CD4-positive, alpha-beta T cell treated with Interleukin-15 for 4 hours (primary cell): ENCODE measurements at regions not wholly inside any gene's neighbourhood (a gene's known extent, or its start where the extent isn't known, plus 50 kb on each side); places are given as distances from the start of the nearest gene placed in this dataset.

ENCODE experiments used
- DNase-seq: peaks from one replicate; pipeline ENCODE4 v3.0.0-alpha.2; 2020; ENCODE audit warnings: low spot score

DNA sequence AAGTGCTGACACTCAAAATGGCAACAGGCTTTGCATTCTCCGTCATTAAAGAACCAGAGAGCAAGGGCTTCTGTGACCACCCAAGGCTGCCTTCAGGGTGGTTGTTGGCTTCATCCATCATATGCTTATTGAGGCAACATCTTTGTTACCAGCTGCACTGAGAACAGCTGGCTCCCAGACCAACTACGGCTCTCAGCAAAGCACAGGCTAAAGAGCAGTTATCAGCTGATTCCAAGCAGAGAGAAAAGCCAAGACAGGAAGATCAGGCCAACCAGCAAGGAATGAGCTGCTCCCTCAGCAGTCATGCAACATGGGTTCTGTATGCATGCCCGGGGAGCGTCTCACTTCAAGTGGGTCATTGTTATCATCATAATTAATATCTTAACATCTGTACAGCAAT lies 358.9 kb downstream of the ACTL7B start:
- no peak for DNase-seq

DNA sequence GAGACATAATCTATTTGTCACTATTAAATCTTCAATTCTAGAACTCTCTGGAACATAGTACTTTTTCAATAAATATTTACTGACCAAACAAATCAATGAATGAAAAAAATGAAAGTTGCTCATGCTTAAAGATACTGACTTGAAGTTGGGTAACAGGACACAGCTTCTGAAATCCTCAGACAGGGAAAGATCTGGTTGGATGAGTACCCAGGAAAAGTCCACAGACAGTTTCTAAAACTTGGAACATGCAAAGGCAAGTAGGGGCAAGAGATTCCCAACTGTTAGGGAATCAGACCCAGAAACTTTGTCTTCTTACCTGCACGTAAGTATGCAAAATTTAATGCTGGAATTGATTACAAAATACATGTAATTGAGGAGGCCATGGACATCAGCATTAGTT lies 366.2 kb downstream of the ACTL7B start:
- no peak for DNase-seq

DNA sequence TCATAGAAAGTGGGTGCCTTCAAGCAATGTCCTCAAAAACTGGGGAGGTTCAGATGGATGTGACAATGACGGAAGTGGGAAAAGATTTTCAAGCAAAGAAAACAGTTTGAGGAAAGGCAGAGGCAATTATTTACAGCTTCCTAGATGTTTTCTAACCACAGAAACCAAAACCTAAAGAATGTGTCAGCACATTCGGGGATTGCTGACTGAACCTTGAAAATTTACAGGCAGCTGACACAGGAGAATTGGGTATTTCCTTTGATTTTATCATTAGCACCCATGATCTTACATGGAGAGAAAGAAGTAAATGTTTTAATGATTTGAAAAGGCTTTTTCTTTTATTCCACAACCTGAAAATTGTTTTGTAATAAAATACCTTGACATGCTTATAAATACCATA lies 369.0 kb downstream of the ACTL7B start:
- DNase-seq, result no peak

DNA sequence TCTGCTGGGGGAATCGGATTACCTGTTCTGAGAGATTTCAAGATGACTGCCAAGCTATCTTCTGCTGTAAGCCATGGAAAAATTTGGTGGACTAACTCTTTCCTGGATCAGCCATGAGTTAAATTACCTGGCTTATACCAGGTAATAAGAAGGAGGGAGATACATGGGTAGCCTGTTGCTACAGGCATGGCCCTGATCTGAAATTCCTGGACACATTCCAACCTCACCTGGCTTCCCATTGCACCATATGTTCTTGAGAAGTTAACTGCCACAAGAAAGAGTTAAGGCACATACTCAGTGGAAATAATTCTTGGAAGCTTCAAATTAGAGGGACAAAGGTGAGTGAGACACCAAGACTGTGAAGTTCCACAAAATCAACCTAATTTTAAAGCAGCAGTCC lies 371.3 kb downstream of the ACTL7B start:
- DNase-seq, result no peak

DNA sequence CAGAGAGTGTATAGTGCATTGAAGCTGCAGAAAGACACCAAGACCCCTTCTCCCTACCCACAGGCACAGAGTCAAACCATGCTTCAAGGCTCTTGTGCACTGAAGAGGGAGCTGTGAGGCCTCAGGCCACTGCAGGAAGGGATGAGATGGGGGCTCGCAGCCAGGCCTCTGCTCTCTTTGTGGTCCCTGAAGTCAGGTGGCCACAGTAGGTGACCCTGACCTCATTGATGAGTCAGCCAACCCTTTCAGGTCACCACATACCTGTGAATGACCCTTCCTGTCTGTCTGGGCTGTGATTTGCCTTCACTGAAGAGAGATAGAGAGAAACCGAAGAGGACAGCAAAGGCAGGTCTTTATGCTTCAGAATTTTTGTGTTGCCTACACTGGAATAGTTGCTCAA lies 372.1 kb downstream of the ACTL7B start:
- no peak for DNase-seq

DNA sequence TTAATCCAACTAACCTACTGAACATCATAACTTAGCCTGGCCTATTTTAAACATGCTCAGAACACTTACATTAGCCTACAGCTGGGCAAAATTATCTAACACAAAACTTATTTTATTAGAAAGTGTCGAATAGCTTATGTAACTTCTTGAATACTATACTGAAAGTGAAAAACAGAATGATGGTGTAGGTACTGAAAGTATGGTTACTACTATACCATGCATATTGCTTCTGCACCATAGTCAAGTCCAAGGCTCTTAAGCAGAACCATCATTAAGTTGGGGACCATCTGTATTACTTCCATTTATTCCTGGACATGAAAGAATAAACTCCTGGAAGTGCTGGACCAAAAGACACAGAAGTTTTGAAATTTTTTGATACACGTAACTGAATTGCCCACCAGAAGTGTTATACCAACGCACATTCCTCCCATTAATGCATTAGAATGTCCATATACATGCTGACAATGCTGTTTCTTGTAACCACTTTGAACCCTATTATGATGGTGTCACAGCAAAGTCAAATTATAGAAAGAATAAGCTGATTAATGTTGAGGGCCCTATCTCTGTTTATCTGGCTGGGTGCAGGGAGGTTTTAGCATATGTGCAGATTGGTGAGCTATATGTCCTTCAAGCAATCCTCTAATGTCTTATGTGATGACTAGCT lies 375.7 kb downstream of the ACTL7B start:
- no peak for DNase-seq

DNA sequence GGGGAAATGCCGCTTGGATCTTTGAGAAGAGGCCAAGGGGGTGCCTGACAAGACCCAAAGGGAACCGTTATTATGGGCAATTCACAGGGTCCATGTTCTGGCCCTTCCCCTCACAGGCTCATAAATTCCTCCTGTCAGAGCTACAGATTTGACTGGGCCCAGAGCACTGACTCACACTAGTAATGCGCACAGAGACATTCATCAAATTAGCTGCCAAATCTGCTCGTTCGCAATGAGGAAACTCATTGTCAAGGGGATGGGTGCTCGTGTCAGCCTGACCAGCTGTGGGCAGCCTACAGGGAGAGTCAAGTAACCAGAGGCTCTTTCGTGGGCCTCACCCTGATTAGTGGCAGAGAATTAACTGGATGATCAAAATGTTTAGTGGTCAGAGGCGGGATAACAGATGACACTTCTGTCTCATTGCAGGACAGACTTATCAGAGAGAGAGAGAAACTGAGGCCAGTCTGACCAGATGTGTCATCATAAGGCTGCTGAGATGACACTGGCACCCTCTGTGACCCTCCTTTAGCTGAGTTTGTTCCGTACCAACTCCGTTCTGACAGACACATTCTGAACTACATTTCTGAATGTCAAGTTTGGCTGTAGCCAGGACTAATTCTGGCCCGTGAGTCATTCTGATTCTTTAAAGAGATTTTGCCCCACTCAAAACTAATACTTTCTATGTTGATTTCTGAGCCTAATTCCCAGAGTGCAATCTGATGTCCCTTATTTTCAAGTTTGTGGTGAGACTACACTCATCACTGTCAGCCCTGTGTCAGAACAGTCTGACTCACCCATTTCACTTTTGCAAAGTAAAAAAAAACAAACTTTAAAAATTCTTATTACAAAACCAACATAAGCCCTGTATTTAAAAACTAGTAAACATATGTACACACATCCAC lies 377.1 kb downstream of the ACTL7B start:
- DNase-seq, result no peak

DNA sequence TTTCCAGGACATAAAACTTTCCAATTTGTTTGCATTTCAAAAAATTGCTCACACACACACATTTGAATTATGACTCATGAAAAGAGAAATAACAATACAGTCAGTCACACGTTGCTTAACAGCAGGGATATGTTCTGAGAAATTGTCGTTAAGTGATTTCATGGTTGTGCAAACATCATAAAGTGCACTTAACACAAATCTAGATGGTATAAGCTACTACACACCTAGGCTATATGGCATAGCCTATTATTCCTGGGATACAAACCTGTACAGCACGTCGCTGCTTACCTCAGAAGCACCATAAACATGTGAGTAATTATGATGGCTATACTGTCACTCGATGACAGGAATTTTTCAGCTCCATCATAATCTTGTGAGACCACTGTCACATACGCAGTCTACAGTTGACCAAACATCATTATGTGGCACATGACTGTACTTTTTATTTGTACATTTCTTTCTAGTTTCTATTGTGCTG lies 378.2 kb downstream of the ACTL7B start:
- no peak for DNase-seq

DNA sequence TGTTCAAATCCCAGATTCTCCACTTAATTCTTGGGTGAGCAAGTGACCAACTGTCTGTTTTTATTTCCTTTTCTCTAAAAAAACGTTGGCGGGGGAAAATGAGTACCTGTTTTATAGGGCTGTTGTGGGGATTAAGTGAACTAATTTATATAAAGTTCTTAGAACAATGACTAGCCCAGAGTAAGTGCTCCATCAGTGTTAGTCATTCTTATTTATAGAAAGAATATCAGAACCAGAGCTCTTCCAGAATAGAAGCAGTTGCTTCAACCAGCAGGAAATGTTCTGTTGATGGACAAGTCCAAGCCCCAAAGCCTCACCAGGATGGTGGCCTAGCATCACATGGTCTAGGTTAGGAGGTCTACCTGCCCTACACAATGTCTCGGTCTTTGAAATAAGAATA lies 379.2 kb downstream of the ACTL7B start:
- no peak for DNase-seq

DNA sequence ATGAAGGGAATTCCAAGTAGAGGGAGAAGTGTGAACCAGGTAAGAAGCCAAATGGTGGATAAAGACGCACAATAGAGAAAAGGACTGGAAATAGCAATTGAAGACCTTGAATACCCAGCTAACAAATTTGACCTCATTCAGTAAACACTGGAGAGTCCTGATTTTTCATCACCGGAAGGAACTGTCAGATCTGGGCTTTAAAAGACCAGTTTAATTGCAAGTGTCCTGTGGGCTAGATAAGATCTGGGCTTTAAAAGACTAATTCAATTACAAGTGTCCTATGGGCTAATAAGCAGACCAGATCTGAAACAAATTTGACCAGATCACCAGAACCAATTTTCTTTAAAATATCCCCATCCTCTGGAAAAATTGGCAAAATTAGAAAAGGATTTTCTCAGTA lies 380.0 kb downstream of the ACTL7B start:
- no peak for DNase-seq

DNA sequence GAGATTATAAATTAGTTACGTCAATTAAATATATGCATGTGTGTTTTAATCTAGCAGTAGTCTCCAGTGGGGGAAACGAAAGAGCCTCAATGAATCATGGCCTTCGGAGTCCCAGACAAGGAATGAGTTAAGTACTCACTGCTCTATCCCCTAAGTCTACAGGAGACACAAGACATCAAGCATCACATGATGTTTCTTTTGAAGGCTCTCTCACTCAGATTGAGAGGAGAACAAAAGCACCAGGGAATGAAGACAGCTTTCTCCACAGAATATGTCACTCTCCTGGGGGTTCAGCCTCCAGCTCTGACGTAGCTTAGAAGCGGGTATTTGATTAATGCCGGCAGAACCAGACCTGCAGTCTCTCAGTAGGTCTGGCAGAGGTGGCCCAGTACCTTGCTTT lies 381.4 kb downstream of the ACTL7B start:
- no peak for DNase-seq

DNA sequence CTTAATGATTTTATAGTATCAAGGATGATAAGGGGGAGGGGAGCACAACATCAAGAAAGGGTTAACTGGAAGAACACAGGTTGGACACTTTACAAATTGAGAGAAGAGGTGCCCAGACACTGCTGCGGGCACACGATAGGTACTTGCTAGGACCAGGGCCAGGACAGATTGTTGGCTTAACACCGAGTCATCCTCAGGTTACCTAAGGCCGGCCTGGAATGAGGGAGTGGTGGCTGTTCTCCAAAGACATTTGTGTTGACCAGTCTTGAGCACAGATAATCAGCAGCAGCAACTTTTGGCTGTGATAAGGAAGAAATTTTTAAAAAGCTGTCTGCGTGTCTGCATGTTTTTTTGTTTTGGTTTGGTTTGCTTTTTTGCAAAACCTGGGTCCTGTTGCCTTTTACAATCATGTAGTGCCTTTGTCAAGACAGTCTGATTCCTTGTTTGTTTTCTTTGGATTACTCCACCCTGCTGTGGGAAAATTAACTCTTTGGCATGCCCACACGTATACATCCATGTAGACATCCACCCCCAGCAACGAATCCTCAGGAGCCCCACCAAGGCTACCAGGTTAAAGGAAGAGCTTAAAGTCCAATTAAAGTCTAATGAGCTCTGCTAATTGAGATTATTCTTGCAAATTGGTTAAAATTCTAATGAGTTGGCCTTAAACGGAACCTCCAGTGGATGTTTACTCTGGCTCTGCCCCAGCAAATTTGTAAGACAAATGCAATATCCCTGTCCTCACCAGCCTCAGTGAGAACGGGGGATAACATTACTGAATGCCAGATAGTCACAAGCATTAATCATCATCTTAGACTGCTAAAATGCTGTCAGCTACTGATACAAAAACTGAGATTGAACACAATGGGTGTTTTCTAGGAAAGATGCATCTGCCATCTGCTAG lies 382.3 kb downstream of the ACTL7B start:
- no peak for DNase-seq

DNA sequence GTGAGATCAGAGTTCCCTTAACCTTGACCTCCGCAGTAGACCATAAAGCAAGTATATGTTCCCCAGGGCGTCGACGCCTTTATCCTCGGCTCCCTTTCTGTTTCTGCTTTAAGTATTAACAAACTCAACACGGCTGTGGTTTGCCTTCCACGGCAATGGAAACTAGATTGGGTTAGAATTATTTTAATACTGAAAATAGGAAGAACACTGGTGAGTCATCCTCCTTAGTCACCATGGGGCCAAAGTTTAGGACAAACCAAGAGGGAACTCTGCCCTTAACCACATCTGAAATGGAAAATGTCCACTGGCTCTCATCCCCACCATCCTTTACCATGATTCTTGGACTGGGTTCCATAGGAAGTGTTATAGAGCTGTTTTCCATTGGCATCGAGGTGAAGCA lies 386.1 kb downstream of the ACTL7B start:
- DNase-seq, result no peak

DNA sequence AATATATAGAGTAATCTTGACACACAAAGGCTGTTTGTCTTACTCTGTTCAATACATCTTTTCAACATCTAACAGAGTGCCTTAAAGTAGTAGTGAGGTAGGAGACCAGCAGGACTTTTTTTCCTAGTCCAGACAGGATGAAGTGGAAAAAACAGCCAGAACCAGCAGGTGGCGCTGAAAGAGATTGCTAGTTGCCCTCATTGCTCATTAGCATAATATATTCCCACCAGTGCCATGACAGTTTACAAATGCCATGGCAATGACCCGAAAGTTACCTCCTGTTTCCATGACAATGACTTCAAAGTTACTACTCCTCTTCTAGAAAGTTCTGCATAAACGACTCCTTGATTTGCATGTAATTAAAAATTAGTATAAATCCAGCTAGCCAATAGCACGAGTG lies 387.4 kb downstream of the ACTL7B start:
- DNase-seq, result no peak

DNA sequence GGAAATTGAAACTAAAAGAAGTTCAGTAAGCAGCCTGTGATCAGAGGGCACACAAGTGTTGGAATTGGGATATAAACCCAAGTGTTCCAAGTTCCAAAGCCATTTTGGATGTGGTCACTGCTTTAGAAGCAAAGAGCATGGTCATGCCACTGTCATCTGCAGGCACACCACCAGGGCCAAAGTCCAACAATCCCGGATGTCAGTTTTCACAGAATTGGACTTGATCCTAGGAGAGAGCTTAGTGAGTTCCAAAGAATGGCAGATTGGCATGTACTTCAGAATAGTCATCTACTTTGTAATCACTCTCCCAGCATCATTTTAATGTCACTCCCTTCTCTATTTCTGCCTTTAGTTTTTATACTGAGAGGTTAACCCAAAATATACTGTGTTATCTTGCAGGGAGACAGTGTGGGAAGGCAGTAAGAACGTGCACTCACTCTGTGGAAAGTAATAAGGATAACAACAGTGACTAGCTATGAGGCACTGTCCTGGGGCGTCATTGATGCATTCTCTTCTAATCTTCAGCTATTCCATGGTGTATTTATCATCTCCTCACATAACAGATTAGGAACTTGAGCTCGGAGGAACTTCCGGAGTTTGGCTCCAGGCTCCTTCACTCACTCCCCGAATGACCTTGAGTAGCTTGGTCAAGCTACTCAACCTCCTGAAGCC lies 388.0 kb downstream of the ACTL7B start:
- no peak for DNase-seq

DNA sequence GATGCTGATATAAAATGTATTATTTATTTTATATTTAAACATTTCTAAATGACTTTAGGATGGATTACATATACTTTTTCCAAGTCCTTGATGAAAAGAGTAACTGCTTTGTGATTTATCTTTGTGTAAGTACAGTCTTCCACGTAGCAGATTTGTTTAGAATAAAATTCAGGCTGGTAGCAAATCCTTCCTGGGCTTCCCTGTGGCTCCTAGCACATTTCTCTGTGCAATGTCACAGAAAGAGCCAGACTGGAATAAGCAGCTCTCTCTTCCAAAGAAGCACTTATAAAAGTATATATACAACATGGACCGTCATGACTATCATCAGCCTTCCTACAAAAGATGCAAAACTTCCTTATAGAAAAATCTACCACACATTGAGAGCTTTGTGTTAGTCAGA lies 388.6 kb downstream of the ACTL7B start:
- no peak for DNase-seq

DNA sequence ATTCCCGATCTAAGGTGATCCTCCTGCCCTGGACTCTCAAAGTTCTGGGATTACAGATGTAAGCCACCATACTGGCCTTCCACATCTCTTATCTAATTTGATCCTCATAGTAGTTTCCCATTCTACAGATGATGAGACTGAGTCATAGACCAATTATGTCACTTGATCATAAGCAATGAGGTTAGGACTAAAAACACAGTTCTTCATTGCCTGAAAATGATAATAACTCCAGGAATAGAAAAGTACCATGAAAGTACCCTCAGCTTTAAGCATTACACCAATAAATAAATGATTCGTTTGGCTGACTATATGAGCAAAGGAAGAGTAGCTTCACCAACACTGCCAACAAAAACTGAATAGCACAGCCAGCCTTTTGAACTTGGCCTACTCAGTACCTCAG lies 389.5 kb downstream of the ACTL7B start:
- no peak for DNase-seq

DNA sequence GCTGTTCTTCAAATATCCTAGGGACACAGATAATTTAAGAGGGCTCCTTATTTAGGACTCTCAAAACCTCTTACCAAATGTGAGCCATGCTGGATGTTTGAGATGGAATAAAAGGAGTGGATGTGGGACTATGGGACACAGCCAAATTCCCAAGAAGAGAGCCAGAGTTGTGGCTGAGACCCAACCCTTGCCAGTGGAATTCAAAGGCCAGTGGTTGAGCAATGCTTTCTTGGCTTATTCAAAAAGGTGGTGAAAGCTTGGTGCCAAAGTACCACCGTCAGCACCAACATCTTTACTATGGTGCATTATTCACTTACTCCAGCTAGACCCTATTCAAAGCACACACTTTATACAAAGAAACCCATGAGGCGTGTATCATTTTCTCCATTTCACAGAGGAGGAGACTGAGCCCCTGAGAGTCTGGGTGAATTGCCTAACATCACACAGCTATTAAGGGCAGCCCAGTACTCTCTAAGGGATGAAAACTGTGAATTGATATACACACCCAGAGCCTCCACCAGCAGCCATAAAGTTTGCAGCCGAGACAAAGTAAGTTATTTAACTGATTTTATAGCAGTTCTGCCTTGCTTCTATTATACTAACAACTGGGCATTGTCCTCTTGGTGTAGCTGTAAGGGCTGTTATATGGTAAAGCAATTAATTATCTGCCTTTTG lies 391.7 kb downstream of the ACTL7B start:
- no peak for DNase-seq

DNA sequence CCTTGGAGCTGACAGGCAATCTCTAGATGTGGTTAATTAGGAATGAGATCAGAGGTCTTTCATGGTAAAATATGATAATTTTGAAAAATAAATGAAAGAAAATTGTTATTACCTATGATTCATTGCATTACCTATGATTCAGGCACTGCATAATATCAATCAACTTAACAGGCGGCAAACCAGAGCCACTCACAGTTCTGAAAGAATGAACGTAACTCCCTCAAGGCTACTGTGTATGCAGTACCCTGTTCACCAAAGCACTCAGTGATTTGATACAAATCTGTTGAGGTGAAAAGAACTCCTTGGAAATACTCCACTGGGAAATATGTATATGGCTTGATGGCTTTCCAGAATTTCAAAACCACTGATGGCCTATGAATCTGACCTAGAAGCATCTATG lies 398.9 kb downstream of the ACTL7B start:
- DNase-seq, result no peak

DNA sequence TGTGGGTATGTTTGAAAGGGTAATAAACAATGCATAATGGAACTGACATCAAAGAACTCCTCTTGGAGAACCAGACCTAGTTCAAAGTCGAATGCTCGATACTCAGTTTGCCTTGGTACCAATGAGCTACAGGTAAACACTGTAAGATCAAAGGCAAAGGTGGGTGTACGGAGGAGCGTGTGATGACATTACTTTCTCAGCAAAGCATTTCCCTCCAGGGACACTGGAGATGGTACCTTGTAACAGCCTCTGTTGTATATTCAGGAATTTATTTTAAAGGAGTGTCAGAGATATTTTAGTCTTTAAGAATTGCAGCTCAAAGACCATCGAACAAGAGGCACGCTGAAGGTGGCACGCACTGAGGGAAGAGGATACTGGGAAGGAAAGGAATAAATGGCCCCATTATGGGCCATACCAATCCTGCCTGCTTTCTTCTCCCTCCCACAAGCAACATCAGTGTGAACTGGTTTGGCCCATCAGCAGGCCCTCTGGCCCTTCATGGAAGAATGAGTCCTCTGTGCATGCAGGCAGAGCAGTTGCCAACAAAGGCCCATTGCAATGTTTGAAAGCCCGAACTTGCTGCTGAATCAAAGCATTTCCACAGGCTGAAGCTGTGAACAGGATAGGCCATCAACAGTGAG lies 410.2 kb downstream of the ACTL7B start:
- DNase-seq, result no peak
